C4-2B (cell line): ENCODE measurements at regions not wholly inside any gene's neighbourhood (a gene's known extent, or its start where the extent isn't known, plus 50 kb on each side); places are given as distances from the start of the nearest gene placed in this dataset.

ENCODE experiments used
- CTCF ChIP-seq: fragments of 450-650 bp; conservative IDR thresholded peaks from 2 replicates; pipeline ENCODE4 v1.5.1; 2017; ENCODE audit warnings: mild to moderate bottlenecking
- ZFX ChIP-seq: fragments of 450-650 bp; IDR thresholded peaks from 2 replicates; pipeline ENCODE4 v1.6.1; 2017

- TF ChIP-seq CTCF (no peak), ZFX (no peak)
These were observed 472.1 kb downstream of the PLPP3 start for GRCh38 chr1:56107275-56107638.
